Right lobe of liver (tissue), 4 donors: ENCODE measurements at regions not wholly inside any gene's neighbourhood (a gene's known extent, or its start where the extent isn't known, plus 50 kb on each side); places are given as distances from the start of the nearest gene placed in this dataset.

Experiments used
- CTCF ChIP-seq, 4 donors: fragments of 200-600 bp in 3 of 4; fragments of 450-650 bp in 1 of 4; IDR thresholded peaks; one replicate each; pipeline versions ENCODE4 v1.5.1 to v1.8.0; 2016 to 2022; ENCODE audit warnings: antibody characterized with exemption in 4 of 4, mild to moderate bottlenecking in 2 of 4
- POLR2A ChIP-seq: fragments of 450-650 bp; IDR thresholded peaks from one replicate; pipeline ENCODE4 v1.6.1; 2017; ENCODE audit warnings: antibody characterized with exemption, mild to moderate bottlenecking
- donor health status: DM: no; HTN: no; CAD: no.
- donor health status: DM: no; HTN: no; CAD: no.
- donor health status: DM: no; HTN: yes; CAD: no.

GRCh38 chr5:39700523-39700922, 275.7 kb upstream of the DAB2 start:
- TF ChIP-seq CTCF (IDR thresholded peaks at IDR 0.05) = no peak
- no peak for TF ChIP-seq POLR2A
